Stimulated activated CD8-positive, alpha-beta memory T cell treated with anti-CD3 and anti-CD28 coated beads, Interleukin-2, amount 100 ng/mL, for 48 hours (primary cell): ENCODE measurements at regions not wholly inside any gene's neighbourhood (a gene's known extent, or its start where the extent isn't known, plus 50 kb on each side); places are given as distances from the start of the nearest gene placed in this dataset.

Experiments used
- DNase-seq, 2 donors: peaks; one replicate each; pipeline ENCODE4 v3.0.0-alpha.2; 2020; ENCODE audit warnings: low read depth in 2 of 2

GRCh38 chr11:79925570-79925969 is 484.7 kb upstream of the TENM4 start:
- DNase-seq: no peak

GRCh38 chr11:79922641-79923040 is 481.8 kb upstream of the TENM4 start:
- no peak for DNase-seq

DNA sequence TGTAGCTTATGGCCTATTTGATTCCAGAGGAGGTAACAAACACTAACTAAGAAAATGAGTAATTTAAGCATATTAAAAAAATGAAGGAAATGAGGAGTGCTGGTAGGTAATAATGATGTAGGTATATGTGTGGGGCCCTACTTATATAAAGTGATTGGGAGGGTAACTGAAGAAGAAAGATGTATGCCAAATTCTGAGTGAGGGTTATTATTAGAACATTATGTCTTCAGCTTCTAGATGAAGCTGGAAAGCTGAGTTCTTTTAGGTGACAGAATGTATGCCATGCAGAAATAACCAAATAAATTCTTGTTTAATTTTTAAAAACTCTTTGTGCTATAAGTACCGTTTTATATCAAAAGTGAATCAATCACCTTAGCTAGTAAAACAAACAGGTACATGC is 479.6 kb upstream of the TENM4 start:
- DNase-seq: no peak

- DNase-seq: no peak
Measured at GRCh38 chr11:79919350-79919749, 478.5 kb upstream of the TENM4 start.

DNA sequence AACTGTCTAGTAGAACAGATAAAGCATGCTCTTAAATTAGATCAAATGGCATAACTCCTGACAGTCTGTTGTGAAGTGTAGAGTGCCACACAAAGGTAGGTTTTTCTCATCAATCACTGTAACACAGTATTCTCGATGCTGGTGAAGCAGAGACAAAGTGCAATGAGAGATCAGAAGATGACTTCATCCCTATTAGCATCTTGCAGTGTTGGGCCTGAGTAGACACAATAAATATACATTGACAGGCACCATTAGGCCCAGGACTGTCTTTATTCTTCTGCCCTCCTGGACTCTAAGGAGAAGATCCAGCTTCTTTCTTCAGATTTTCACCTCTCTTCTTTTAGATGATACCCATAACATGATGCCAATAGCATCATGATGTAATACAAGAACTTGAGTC is 478.0 kb upstream of the TENM4 start:
- no peak for DNase-seq

DNA sequence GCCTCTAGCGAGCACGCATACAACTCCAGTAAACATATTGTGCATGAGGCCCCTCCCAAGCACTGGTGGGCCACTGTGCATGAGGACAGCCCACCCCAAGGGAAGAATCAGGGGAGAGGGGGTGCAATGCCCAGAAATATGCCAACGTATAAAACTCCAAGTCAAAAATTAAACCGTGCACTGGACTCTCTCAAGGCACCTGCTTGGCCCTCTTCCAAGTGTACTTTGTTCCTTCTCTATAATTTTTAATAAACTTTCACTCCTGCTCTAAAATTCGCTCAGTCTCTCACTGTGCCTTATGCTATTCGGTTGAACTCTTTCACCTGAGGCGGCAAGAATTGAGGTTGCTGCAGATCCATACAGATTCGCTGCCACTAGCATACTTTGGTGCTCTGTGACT is 465.3 kb upstream of the TENM4 start:
- DNase-seq: no peak

- no peak for DNase-seq
Measured at GRCh38 chr11:79902493-79902892, 461.7 kb upstream of the TENM4 start.

DNA sequence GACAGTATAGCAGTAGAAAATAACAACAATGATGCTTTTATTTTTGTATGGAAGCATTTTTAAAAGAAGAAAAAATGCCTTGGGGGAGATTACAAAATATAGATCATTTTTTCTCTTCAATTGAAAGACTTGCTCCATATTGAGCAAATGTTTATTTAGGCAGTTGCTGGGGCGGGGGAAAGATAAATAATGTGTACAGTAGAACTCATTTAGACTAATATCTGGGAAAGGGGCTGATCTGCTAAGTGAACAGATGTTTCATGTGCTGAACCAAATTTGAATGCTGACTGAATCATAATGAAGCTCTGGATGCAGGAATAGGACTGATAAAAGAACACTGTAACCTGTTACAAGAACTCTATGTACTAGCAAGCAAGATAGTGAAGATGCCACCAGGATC is 457.1 kb upstream of the TENM4 start:
- no peak for DNase-seq

DNA sequence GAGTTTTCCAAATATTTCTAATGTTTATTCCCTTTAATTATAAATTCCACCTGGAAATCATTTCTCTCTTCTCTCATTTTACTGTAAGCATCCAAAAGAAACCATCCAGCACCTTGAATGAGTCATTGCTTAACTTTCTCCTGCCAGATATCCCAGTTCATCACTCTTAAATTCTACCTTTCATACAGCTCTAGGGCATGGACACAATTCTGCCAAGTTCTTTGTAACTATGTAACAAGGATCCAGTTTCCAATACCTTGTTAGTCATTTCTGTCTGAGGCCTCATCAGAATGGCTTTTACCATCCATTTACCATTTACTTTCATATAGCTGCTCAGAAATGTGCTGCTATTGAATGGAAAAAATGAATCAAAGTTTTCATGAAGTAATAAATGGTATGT is 455.4 kb upstream of the TENM4 start:
- DNase-seq: no peak

DNA sequence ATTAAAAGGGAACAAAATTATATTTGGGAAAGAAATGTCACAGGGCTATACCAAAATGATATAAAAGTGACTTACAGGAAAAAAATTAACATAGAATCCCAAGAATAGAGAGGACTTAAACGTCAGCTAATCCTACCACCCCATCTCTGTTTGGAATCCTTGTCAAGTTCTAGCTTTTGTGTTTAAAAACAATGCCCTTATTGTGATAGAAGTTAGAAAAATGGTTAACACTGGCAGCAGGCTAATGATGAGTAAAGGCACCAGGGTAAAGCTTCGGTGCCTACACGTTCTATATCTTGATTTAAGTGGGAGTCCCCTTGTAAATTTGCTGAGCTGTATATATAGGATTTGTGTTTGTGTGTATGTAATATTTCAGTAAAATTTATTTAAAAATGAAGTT is 453.3 kb upstream of the TENM4 start:
- no peak for DNase-seq

- DNase-seq: no peak
Measured at GRCh38 chr11:79890272-79890671, 449.4 kb upstream of the TENM4 start.

DNA sequence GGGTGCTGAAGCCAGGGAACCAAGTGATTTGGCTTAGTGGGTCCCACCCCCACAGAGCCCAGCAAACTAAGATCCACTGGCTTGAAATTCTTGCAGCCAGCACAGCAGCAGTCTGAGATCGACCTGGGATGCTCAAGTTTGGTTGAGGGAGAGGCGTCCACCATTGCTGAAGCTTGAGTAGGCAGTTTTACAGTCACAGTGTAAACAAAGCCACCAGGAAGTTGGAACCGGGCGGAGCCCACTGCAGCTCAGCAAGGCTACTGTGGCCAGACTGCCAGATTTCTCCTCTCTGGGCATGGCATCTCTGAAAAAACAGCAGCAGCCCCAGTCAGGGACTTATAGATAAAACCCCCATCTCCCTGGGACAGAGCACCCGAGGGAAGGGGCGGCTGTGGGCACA is 424.1 kb upstream of the TENM4 start:
- DNase-seq: no peak

- DNase-seq: no peak
Measured at GRCh38 chr11:79860336-79860735, 419.5 kb upstream of the TENM4 start.

DNA sequence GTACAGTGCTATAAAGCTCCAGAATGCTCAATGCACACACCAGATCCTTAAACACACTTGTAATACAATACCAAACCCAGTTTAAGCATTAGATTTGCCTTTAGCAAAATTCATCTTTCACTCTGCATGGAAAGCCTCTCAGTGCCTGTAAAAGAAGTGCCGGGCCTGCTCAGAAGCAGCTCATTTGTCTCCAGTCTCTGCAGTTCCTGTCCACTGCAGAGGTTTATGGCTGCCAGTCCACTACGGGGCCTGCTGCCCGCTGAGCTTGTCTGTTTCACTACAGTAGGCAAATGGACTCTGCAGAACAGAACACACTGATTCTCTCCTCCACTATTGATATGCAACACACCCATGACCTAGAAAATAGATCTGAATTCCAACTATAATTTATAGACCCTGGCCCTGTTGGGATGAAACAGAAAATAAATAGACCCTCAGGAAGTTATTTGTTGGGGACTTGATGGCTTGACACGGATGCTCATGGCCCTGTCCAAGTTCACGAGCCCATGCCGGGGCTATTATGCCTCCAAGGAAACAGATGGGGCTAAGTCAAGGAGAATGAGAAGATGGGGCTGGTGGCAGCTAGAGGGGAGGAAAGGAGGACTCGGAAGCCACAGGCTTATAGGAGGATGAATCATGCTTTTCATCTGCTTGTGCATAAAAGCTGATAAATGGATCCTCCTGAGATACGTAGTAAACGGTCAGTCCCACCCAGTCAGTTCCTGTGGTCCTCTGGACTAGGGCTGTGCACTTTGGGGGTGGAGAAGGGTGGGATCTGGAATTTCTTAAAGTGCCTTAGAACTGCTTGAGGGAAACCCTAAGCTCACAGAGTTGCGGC is 416.8 kb upstream of the TENM4 start:
- no peak for DNase-seq

DNA sequence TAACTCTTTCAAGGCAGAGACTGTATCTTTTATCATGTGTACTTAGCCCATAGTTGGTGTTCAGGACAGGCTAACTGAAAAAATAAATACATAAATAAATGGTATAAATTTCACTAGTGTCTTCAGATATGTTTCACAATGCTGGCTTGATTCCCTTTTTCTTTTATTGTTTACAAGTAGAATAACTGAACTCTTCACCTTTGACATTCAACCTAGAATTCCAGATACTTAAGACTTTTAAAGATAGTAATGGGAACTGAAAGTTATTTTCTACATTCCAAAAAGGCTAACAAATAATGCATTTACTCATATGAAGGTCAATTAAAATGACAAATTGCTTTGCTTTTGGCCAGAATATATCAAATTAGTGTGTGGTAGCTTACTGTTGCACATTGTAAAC is 411.3 kb upstream of the TENM4 start:
- DNase-seq: no peak

DNA sequence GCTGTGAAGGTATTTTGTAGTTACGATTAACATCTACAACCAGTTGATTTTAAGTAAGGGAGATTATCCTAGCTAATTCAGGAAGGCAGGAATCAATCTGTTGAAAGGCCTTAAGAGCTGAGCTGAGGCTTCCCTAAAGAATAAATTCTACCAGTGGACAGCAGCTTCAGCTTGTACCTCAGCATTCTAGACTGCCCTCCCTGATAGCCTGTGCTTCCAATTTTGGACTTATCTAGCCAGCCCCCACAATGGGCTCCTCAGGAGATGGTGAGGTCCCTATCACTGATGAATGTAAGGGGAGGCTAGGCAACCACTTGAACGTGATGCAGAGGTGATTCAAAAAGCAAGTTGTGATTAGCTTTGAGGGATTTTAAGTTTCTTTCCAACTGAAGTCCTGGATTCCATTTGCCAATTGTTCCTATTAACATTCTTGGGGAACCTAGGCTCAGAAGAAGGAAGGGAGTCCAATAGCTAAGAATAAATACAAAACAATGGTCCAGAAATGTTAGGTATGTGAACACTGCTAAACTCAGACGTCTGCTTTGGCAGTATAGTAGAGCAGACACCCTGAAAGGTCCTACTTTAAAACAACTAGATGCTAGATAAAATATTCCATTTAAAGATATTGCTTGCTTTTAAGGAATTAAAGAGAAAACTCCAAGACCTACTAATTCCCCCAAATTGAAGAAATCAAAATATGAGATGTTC is 404.3 kb upstream of the TENM4 start:
- DNase-seq: no peak

DNA sequence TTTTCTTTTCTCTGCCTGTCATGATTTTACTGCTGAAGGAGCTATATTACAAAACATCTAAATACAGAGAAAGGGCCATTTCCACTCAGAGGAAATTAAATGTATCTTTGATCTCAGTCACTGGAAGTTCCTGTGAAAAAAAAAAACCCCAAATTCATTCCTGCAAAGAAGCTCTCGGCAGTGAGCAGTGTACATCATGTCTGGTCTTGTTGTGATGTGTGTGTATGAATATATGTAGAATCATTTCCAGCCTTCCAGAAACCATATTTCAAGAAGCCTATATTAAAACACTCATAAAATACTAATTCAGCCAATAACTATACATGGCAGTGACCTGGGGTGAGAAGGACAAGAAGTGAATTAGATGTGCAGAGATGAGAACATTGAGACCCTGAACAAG is 393.2 kb upstream of the TENM4 start:
- no peak for DNase-seq

DNA sequence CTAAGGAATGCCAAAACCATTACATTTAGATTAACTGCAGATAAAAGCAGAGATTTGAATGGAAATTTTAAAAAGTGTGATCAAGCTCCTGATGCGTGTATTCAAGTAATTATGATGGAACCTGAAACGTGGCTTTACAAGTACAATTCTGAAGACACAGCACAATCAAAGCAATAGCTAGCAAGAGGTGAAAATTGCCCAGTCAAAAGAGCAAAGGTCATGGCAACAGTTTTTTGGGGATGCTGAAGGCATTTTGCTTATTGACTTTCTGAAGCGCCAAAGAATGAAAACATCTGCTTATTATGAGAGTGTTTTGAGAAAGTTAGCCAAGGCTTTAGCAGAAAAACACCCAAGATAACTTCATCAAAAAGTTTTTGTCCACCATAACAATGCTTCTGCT is 389.6 kb upstream of the TENM4 start:
- no peak for DNase-seq

GRCh38 chr11:79829891-79830290 is 389.1 kb upstream of the TENM4 start:
- no peak for DNase-seq

GRCh38 chr11:79822766-79823165 is 381.9 kb upstream of the TENM4 start:
- DNase-seq: no peak

GRCh38 chr11:79813551-79813950 is 372.7 kb upstream of the TENM4 start:
- DNase-seq: no peak

DNA sequence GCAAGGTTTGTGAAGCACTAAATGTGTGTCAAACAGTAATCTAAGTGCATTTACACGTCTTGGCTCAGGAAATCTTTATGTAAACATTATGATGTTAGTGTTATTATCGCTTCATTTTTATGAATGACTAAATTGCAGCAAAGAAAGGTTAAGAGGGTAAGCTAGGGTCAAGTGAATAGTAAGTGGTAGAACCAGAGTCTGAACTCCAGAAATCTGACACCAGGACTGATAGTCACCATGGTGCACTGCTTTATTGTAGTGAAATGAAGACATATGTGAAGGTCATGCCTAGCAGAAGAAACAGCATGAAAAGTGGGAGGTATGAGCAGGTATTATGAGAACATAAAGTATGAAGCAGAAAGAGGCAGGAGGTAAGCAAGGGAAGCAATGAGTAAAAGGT is 368.7 kb upstream of the TENM4 start:
- no peak for DNase-seq

DNA sequence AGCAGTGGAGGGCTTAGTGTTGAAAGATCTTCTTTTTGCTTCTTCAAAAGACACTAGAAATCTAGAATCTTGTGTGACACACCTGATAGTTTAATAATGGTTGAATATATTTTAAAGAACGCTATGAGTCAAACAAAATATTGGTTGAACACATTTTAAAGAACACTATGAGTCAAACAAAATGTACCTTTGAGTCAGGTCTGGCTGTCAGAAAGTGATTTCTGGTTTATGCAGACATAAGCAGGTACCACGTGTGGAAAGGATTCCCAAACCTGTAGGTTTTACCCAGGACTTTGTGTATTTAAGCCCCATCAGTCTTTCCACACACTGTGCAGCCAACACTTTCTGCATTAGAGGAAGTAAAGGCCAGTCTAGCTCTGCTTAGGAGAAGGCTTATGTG is 366.7 kb upstream of the TENM4 start:
- no peak for DNase-seq

DNA sequence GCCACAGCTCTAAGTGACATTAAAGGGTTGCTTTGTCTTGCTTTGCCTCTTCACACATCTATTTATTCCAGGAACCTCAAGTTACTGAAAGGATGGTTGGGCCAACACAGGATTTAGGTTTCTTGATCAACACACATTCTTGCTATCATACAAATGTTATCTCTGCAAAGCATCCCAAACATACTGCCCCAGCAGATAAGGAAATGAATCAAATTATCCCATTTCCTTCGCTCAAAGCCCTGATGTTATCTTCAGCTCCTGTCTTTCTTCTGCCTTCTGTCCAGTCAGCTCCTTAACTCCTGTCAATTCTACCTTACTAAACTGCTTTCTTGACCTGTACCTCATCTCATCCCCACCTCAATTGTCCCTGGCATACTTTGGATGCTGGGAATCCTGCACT is 355.9 kb upstream of the TENM4 start:
- DNase-seq: no peak
